MM.1S (cell line): ENCODE measurements at regions not wholly inside any gene's neighbourhood (a gene's known extent, or its start where the extent isn't known, plus 50 kb on each side); places are given as distances from the start of the nearest gene placed in this dataset.

Experiments used
- DNase-seq: peaks from one replicate; pipeline ENCODE4 v3.0.0-alpha.2; 2015
- H2AFZ ChIP-seq: fragments of 300-600 bp; sonication (generic); 2 replicates; pipeline ENCODE4 v1.6.0; 2016; ENCODE audit warnings: antibody characterized with exemption, low read length
- H3F3A ChIP-seq: fragments of 300-600 bp; sonication (generic); 2 replicates; pipeline ENCODE4 v1.6.1; 2016; ENCODE audit warnings: mild to moderate bottlenecking, antibody characterized with exemption, low read length, moderate library complexity, mixed read lengths; ENCODE audit not compliant: insufficient read depth
- H3K27ac ChIP-seq: fragments of 300-600 bp; sonication (generic); 2 replicates; pipeline ENCODE4 v1.5.1; 2016; ENCODE audit warnings: mild to moderate bottlenecking, low read length
- H3K27me3 ChIP-seq: fragments of 300-600 bp; sonication (generic); replicated peaks from 2 replicates; pipeline ENCODE4 v1.6.0; 2016; ENCODE audit warnings: low read length; ENCODE audit not compliant: insufficient read depth
- H3K36me3 ChIP-seq: fragments of 300-600 bp; sonication (generic); replicated peaks from 2 replicates; pipeline ENCODE4 v1.6.1; 2016; ENCODE audit warnings: mild to moderate bottlenecking, low read length, mixed read lengths; ENCODE audit not compliant: insufficient read depth
- H3K4me1 ChIP-seq: fragments of 300-600 bp; sonication (generic); 2 replicates; pipeline ENCODE4 v1.6.1; 2016; ENCODE audit warnings: low read length, mixed read lengths
- H3K4me2 ChIP-seq: fragments of 300-600 bp; sonication (generic); 2 replicates; pipeline ENCODE4 v1.6.0; 2016; ENCODE audit warnings: low read depth, low read length
- H3K4me3 ChIP-seq: fragments of 300-600 bp; sonication (generic); 2 replicates; pipeline ENCODE4 v1.5.1; 2016; ENCODE audit warnings: low read length, mixed read lengths
- H3K79me2 ChIP-seq: fragments of 300-600 bp; sonication (generic); 2 replicates; pipeline ENCODE4 v1.6.1; 2016; ENCODE audit warnings: mixed run types, low read length, mixed read lengths
- H3K9ac ChIP-seq: fragments of 300-600 bp; sonication (generic); 2 replicates; pipeline ENCODE4 v1.6.1; 2016; ENCODE audit warnings: low read length, mixed read lengths
- H3K9me2 ChIP-seq: fragments of 300-600 bp; sonication (generic); replicated peaks from 2 replicates; pipeline ENCODE4 v1.6.1; 2016; ENCODE audit warnings: mild to moderate bottlenecking, low read length, mixed read lengths; ENCODE audit not compliant: insufficient read depth
- H3K9me3 ChIP-seq: fragments of 300-600 bp; sonication (generic); replicated peaks from 2 replicates; pipeline ENCODE4 v1.6.1; 2016; ENCODE audit warnings: mild to moderate bottlenecking, low read length, mixed read lengths; ENCODE audit not compliant: insufficient read depth
- H4K20me1 ChIP-seq: fragments of 300-600 bp; sonication (generic); 2 replicates; pipeline ENCODE4 v1.6.1; 2016; ENCODE audit warnings: mild to moderate bottlenecking, low read length, moderate library complexity, mixed read lengths; ENCODE audit not compliant: insufficient read depth
- EZH2 ChIP-seq: fragments of 300-600 bp; sonication (generic); optimal IDR thresholded peaks from 2 replicates; pipeline ENCODE3; 2017; ENCODE audit warnings: low read depth, mild to moderate bottlenecking, antibody characterized with exemption, low read length, mixed read lengths
- EZH2phosphoT487 ChIP-seq: fragments of 300-600 bp; sonication (generic); IDR thresholded peaks from 2 replicates; pipeline ENCODE4 v1.6.1; 2018; ENCODE audit warnings: antibody characterized with exemption, low read length
- TF ChIP-seq, protein P1 (sequence below): fragments of 300-600 bp; sonication (generic); IDR thresholded peaks from 2 replicates; pipeline ENCODE4 v1.5.1; 2016; ENCODE audit warnings: antibody characterized with exemption, low read length, mixed read lengths

DNA sequence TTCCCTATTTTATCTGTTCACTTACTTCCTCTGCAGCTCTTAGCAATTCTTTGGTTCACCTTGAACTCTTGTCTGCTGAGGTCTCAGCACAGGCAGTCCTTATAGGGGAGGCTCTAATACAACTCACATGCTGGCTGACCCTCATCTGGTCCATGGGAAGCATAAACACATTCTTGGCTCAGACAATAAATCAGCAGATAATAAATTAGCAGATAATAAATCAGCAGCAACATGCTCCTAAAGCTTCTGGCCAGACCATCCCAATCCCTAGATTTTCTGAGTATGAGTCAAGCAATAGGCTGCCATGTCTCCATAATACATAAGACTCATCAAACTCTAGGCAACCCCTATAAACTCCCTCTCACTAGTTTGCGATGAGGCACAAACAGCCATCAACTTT lies 208.6 kb upstream of the STEAP4 start:
- H3K4me3 ChIP-seq = no peak overlapping the region
- H3K4me1 ChIP-seq = no peaks in the 10 kb centered on the region
- no peak overlapping the region for H2AFZ ChIP-seq
- no peaks in the 10 kb centered on the region for H3K27me3 ChIP-seq
- no peaks in the 10 kb centered on the region for H3F3A ChIP-seq
- DNase-seq = no peak
- H3K27ac ChIP-seq = no peak overlapping the region
- TF ChIP-seq, protein P1, sequence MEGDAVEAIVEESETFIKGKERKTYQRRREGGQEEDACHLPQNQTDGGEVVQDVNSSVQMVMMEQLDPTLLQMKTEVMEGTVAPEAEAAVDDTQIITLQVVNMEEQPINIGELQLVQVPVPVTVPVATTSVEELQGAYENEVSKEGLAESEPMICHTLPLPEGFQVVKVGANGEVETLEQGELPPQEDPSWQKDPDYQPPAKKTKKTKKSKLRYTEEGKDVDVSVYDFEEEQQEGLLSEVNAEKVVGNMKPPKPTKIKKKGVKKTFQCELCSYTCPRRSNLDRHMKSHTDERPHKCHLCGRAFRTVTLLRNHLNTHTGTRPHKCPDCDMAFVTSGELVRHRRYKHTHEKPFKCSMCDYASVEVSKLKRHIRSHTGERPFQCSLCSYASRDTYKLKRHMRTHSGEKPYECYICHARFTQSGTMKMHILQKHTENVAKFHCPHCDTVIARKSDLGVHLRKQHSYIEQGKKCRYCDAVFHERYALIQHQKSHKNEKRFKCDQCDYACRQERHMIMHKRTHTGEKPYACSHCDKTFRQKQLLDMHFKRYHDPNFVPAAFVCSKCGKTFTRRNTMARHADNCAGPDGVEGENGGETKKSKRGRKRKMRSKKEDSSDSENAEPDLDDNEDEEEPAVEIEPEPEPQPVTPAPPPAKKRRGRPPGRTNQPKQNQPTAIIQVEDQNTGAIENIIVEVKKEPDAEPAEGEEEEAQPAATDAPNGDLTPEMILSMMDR = no peak
- TF ChIP-seq EZH2phosphoT487 (no peak), EZH2 (no peak)
- H3K36me3 ChIP-seq = no peaks in the 10 kb centered on the region
- H3K79me2 ChIP-seq = no peaks in the 10 kb centered on the region
- no peaks in the 10 kb centered on the region for H4K20me1 ChIP-seq
- H3K9me3 ChIP-seq = no peaks in the 10 kb centered on the region
- H3K9ac ChIP-seq = no peak overlapping the region
- no peaks in the 10 kb centered on the region for H3K9me2 ChIP-seq
- H3K4me2 ChIP-seq = no peak overlapping the region

GRCh38 chr7:88509341-88509740 lies 202.6 kb upstream of the STEAP4 start:
- Histone ChIP-seq H3K36me3 (no peaks in the 10 kb centered on the region), H3F3A (no peaks in the 10 kb centered on the region)

DNA sequence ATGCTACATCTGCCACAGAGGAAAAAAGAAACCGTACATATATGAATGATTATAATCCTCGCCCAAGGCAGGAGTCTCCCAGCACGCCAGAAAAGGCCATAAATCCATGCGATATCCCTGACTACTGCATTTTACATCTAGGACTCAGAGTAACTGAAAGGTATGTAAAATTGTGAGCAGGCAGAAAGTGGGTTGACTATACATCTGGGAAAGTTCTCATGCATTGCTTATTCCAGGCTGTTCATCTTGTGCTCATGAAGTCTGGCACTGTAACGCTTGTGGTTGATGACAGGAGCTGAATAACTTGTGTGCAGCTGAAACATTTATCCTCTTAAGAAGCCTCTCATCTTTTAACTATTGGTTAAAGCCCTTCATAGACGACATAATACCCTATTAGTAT lies 193.4 kb upstream of the STEAP4 start:
- DNase-seq = no peak
- Histone ChIP-seq H3K4me1 (no peaks in the 10 kb centered on the region), H3K4me2 (no peak overlapping the region), H3K36me3 (no peaks in the 10 kb centered on the region), H3K9me2 (no peaks in the 10 kb centered on the region), H3K27me3 (no peaks in the 10 kb centered on the region), H3F3A (no peaks in the 10 kb centered on the region), H3K79me2 (no peaks in the 10 kb centered on the region), H3K27ac (no peak overlapping the region), H3K9ac (no peak overlapping the region), H3K9me3 (no peaks in the 10 kb centered on the region), H3K4me3 (no peak overlapping the region), H2AFZ (no peak overlapping the region), H4K20me1 (no peaks in the 10 kb centered on the region)
- TF ChIP-seq EZH2phosphoT487 = no peak
- TF ChIP-seq EZH2 = no peak
- TF ChIP-seq, protein P1 = no peak

More at GRCh38 chr7:88509341-88509740, 202.6 kb upstream of the STEAP4 start:
- Histone ChIP-seq H3K27me3 (no peaks in the 10 kb centered on the region), H3K4me3 (no peak overlapping the region), H3K79me2 (no peaks in the 10 kb centered on the region), H3K27ac (no peak overlapping the region), H2AFZ (no peak overlapping the region), H4K20me1 (no peaks in the 10 kb centered on the region), H3K9ac (no peak overlapping the region), H3K4me2 (no peak overlapping the region), H3K4me1 (no peaks in the 10 kb centered on the region), H3K9me2 (no peaks in the 10 kb centered on the region), H3K9me3 (no peaks in the 10 kb centered on the region)
- DNase-seq = no peak
- TF ChIP-seq EZH2phosphoT487 (no peak), EZH2 (no peak)
- TF ChIP-seq, protein P1 = no peak
